ENCODE measurements at regions not wholly inside any gene's neighbourhood (a gene's known extent, or its start where the extent isn't known, plus 50 kb on each side); places are given as distances from the start of the nearest gene placed in this dataset.
"Not testable (repeated sequence)": the region's sequence is repeated elsewhere in the genome, so short reads cannot be mapped to it uniquely, and the experiment has no call there.

- no peak for DNase-seq (ENCODE audit: low read depth)
These were observed 149.7 kb downstream of the TXNL1 start for GRCh38 chr18:56488739-56489138.

GRCh38 chr18:56487801-56488200 is 150.6 kb downstream of the TXNL1 start:
- no peak for DNase-seq (ENCODE audit: low read depth)

- no peak for DNase-seq (ENCODE audit: low read depth)
These were observed 155.0 kb downstream of the TXNL1 start for GRCh38 chr18:56483386-56483785.

GRCh38 chr18:56482813-56483212 is 155.6 kb downstream of the TXNL1 start:
- DNase-seq (ENCODE audit: low read depth): not testable (repeated sequence)

- no peak for DNase-seq (ENCODE audit: low read depth)
These were observed 156.6 kb downstream of the TXNL1 start for GRCh38 chr18:56481751-56482150.

GRCh38 chr18:56479841-56480240 is 158.6 kb downstream of the TXNL1 start:
- DNase-seq (ENCODE audit: low read depth): no peak

GRCh38 chr18:56475250-56475649 is 163.1 kb downstream of the TXNL1 start:
- DNase-seq (ENCODE audit: low read depth): no peak

GRCh38 chr18:56473400-56474024 is 164.9 kb downstream of the TXNL1 start:
- DNase-seq (ENCODE audit: low read depth): no peak

GRCh38 chr18:56470406-56471351 is 167.7 kb downstream of the TXNL1 start:
- no peak for DNase-seq (ENCODE audit: low read depth)

- DNase-seq (ENCODE audit: low read depth): no peak
These were observed 168.8 kb downstream of the TXNL1 start for GRCh38 chr18:56469582-56469981.

- no peak for DNase-seq (ENCODE audit: low read depth)
These were observed 170.0 kb downstream of the TXNL1 start for GRCh38 chr18:56468396-56468795.

GRCh38 chr18:56462276-56462675 is 176.1 kb downstream of the TXNL1 start:
- DNase-seq (ENCODE audit: low read depth): no peak

GRCh38 chr18:56461151-56461550 is 177.2 kb downstream of the TXNL1 start:
- no peak for DNase-seq (ENCODE audit: low read depth)

GRCh38 chr18:56460581-56460980 is 177.8 kb downstream of the TXNL1 start:
- DNase-seq (ENCODE audit: low read depth): no peak

- DNase-seq (ENCODE audit: low read depth): no peak
These were observed 179.4 kb downstream of the TXNL1 start for GRCh38 chr18:56458770-56459712.

- no peak for DNase-seq (ENCODE audit: low read depth)
These were observed 182.5 kb downstream of the TXNL1 start for GRCh38 chr18:56455874-56456273.

- no peak for DNase-seq (ENCODE audit: low read depth)
These were observed 183.3 kb downstream of the TXNL1 start for GRCh38 chr18:56455141-56455540.

GRCh38 chr18:56453631-56454030 is 184.8 kb downstream of the TXNL1 start:
- DNase-seq (ENCODE audit: low read depth): no peak

- DNase-seq (ENCODE audit: low read depth): no peak
These were observed 187.2 kb downstream of the TXNL1 start for GRCh38 chr18:56451188-56451587.

GRCh38 chr18:56448751-56449150 is 189.6 kb downstream of the TXNL1 start:
- no peak for DNase-seq (ENCODE audit: low read depth)

- DNase-seq (ENCODE audit: low read depth): no peak
These were observed 193.0 kb downstream of the TXNL1 start for GRCh38 chr18:56445422-56445821.

GRCh38 chr18:56444201-56444600 is 194.2 kb downstream of the TXNL1 start:
- no peak for DNase-seq (ENCODE audit: low read depth)
